ENCODE measurements at regions not wholly inside any gene's neighbourhood (a gene's known extent, or its start where the extent isn't known, plus 50 kb on each side); places are given as distances from the start of the nearest gene placed in this dataset.
"Not testable (repeated sequence)": the region's sequence is repeated elsewhere in the genome, so short reads cannot be mapped to it uniquely, and the experiment has no call there.

GRCh38 chrX:76774912-76775311 is 347.4 kb downstream of the MAGEE1 start:
- not testable (repeated sequence) for TF ChIP-seq CTCF (IDR thresholded peaks at IDR 0.05; ENCODE audit: insufficient read depth, low read depth, low read length); EZH2 (IDR thresholded peaks at IDR 0.05; ENCODE audit: insufficient read depth, low read length)
